ENCODE measurements at regions not wholly inside any gene's neighbourhood (a gene's known extent, or its start where the extent isn't known, plus 50 kb on each side); places are given as distances from the start of the nearest gene placed in this dataset.
A peak's percentile ranks its signal among the peaks of the same experiment; 100 is the strongest.

DNA sequence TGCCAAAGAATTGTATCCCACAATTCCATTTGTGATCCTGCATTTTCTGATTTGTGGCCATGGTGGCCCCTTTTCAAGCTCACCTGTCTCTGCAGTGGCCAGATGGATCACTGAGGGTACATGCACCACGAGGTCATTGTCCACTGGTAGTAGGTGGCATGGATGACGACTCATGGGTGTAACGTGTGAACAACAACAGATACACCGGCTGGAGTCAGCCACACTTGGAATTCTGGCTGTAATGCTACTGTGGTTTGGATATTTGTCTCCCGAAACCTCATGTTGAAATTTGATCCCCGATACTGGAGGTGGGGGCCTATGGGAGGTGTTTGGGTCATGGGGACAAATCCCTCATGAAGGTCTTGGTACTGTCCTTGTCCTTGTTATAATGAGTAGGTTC lies 102.2 kb upstream of the TAF1B start:
- DNase-seq (ENCODE audit: low spot score), result no peak
- in situ Hi-C loops (cut with MboI; ENCODE audit: low pct_unique_long_range_greater_than_20kb, low sequenced_read_pairs, unreplicated experiment), result no loop called here
- TF ChIP-seq, protein P1, sequence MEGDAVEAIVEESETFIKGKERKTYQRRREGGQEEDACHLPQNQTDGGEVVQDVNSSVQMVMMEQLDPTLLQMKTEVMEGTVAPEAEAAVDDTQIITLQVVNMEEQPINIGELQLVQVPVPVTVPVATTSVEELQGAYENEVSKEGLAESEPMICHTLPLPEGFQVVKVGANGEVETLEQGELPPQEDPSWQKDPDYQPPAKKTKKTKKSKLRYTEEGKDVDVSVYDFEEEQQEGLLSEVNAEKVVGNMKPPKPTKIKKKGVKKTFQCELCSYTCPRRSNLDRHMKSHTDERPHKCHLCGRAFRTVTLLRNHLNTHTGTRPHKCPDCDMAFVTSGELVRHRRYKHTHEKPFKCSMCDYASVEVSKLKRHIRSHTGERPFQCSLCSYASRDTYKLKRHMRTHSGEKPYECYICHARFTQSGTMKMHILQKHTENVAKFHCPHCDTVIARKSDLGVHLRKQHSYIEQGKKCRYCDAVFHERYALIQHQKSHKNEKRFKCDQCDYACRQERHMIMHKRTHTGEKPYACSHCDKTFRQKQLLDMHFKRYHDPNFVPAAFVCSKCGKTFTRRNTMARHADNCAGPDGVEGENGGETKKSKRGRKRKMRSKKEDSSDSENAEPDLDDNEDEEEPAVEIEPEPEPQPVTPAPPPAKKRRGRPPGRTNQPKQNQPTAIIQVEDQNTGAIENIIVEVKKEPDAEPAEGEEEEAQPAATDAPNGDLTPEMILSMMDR (IDR thresholded peaks at IDR 0.05; ENCODE audit: extremely low read depth, insufficient read depth, missing control alignments), result no peak

GRCh38 chr2:9742601-9743000 lies 100.7 kb upstream of the TAF1B start:
- DNase-seq (ENCODE audit: low spot score), result no peak
- in situ Hi-C loops (cut with MboI; ENCODE audit: low pct_unique_long_range_greater_than_20kb, low sequenced_read_pairs, unreplicated experiment), result no loop called here
- TF ChIP-seq, protein P1 (IDR thresholded peaks at IDR 0.05; ENCODE audit: extremely low read depth, insufficient read depth, missing control alignments), result no peak

- DNase-seq (ENCODE audit: low spot score), result no peak
- TF ChIP-seq, protein P1 (IDR thresholded peaks at IDR 0.05; ENCODE audit: extremely low read depth, insufficient read depth, missing control alignments), result no peak
- in situ Hi-C loops (cut with MboI; ENCODE audit: low pct_unique_long_range_greater_than_20kb, low sequenced_read_pairs, unreplicated experiment), result no loop called here
Observed at GRCh38 chr2:9744256-9745004, 98.8 kb upstream of the TAF1B start.

- no peak for DNase-seq (ENCODE audit: low spot score)
Observed at GRCh38 chr2:9745153-9745899, 97.9 kb upstream of the TAF1B start.

GRCh38 chr2:9747396-9747795 lies 95.9 kb upstream of the TAF1B start:
- in situ Hi-C loops (cut with MboI; ENCODE audit: low pct_unique_long_range_greater_than_20kb, low sequenced_read_pairs, unreplicated experiment), result no loop called here
- no peak for DNase-seq (ENCODE audit: low spot score)

More at GRCh38 chr2:9745153-9745899, 97.9 kb upstream of the TAF1B start:
- in situ Hi-C loops (cut with MboI; ENCODE audit: low pct_unique_long_range_greater_than_20kb, low sequenced_read_pairs, unreplicated experiment), result no loop called here
- TF ChIP-seq, protein P1 (IDR thresholded peaks at IDR 0.05; ENCODE audit: extremely low read depth, insufficient read depth, missing control alignments), result no peak

GRCh38 chr2:9748577-9748976 lies 94.7 kb upstream of the TAF1B start:
- in situ Hi-C loops (cut with MboI; ENCODE audit: low pct_unique_long_range_greater_than_20kb, low sequenced_read_pairs, unreplicated experiment), result no loop called here
- TF ChIP-seq, protein P1 (IDR thresholded peaks at IDR 0.05; ENCODE audit: extremely low read depth, insufficient read depth, missing control alignments), result no peak
- peak; percentile 44 for DNase-seq (ENCODE audit: low spot score)

More at GRCh38 chr2:9747396-9747795, 95.9 kb upstream of the TAF1B start:
- TF ChIP-seq, protein P1 (IDR thresholded peaks at IDR 0.05; ENCODE audit: extremely low read depth, insufficient read depth, missing control alignments), result no peak
